ENCODE measurements at regions not wholly inside any gene's neighbourhood (a gene's known extent, or its start where the extent isn't known, plus 50 kb on each side); places are given as distances from the start of the nearest gene placed in this dataset.
"Not testable (repeated sequence)": the region's sequence is repeated elsewhere in the genome, so short reads cannot be mapped to it uniquely, and the experiment has no call there.

DNA sequence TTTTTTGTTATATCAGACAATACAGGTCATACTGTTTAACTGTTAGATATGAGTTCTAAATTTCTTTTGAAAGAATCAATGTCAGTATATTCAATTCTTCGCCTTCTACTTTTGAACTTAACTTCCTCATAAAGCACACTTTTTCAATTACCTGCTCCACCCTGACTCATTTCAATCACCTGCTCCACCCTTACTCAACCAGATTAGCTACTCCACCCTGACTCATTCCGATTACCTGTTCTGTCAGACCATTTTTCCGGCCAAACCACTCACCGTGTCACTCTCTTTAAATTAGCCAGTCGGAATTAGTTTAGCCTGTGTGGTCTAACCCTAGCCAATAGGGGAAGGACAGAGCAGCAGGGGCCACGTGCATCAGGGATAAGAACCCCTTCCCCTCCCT lies 751.8 kb upstream of the POU3F4 start:
- no peak overlapping the region for H3K27ac ChIP-seq
- TF ChIP-seq, protein P1, sequence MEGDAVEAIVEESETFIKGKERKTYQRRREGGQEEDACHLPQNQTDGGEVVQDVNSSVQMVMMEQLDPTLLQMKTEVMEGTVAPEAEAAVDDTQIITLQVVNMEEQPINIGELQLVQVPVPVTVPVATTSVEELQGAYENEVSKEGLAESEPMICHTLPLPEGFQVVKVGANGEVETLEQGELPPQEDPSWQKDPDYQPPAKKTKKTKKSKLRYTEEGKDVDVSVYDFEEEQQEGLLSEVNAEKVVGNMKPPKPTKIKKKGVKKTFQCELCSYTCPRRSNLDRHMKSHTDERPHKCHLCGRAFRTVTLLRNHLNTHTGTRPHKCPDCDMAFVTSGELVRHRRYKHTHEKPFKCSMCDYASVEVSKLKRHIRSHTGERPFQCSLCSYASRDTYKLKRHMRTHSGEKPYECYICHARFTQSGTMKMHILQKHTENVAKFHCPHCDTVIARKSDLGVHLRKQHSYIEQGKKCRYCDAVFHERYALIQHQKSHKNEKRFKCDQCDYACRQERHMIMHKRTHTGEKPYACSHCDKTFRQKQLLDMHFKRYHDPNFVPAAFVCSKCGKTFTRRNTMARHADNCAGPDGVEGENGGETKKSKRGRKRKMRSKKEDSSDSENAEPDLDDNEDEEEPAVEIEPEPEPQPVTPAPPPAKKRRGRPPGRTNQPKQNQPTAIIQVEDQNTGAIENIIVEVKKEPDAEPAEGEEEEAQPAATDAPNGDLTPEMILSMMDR (IDR thresholded peaks at IDR 0.05): no peak
- no peak overlapping the region for H3K4me3 ChIP-seq
- no peaks in the 10 kb centered on the region for H3K4me1 ChIP-seq
- no peak overlapping the region for H3K9ac ChIP-seq (ENCODE audit: low read depth in 2 of 2, low read length in 2 of 2)
- no peaks in the 10 kb centered on the region for H3K36me3 ChIP-seq
- no peaks in the 10 kb centered on the region for H3K9me3 ChIP-seq
- intact Hi-C loops (cut with DNase I): no loop called here
- DNase-seq: no peak
- no peaks in the 10 kb centered on the region for H3K27me3 ChIP-seq

DNA sequence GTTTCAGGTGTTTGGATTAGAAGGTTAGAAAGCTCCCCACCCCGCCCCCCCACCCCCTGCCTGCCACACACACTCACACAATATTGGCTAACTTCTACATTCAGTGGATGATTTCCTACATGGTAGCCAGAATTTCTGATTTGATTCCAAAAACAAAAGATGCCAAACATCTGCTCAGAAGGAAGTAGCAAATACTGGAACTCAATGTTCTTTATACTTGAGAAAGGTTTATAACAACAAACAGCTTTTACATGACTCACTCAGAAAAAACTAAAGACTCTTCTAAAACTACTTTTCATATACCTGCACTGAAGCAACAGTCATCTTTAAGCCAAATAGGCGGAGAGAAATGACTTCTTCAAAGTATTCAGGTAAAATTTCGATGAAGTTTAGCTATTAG lies 750.5 kb upstream of the POU3F4 start:
- H3K27ac ChIP-seq: no peak overlapping the region
- intact Hi-C loops (cut with DNase I): no loop called here
- no peaks in the 10 kb centered on the region for H3K27me3 ChIP-seq
- H3K4me1 ChIP-seq: no peaks in the 10 kb centered on the region
- no peak overlapping the region for H3K4me3 ChIP-seq
- no peak for DNase-seq
- no peak overlapping the region for H3K9ac ChIP-seq (ENCODE audit: low read depth in 2 of 2, low read length in 2 of 2)
- TF ChIP-seq, protein P1 (IDR thresholded peaks at IDR 0.05): no peak
- H3K36me3 ChIP-seq: no peaks in the 10 kb centered on the region
- H3K9me3 ChIP-seq: no peaks in the 10 kb centered on the region

DNA sequence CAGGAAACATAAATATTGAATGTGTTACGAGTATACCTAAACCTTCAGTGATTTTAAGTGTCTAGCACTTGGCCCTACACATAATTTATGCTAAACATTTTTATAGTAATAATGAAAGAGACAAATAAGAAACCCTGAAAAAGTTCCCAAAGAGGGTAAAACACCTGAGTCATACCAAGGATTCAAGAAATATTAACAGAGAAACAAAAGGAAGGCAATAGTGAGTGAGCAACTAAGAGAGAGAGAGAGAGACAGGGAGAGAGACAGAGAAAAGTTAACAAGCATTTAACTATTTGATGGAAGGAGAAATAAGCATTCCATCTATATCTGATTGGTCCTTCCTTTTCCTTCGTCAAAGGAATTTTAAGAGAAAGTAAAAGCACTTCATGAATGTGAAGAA lies 743.6 kb upstream of the POU3F4 start:
- Histone ChIP-seq H3K4me1 (no peaks in the 10 kb centered on the region), H3K4me3 (no peak overlapping the region), H3K36me3 (no peaks in the 10 kb centered on the region), H3K9me3 (no peaks in the 10 kb centered on the region), H3K9ac (ENCODE audit: low read depth in 2 of 2, low read length in 2 of 2) (no peak overlapping the region), H3K27ac (no peak overlapping the region), H3K27me3 (no peaks in the 10 kb centered on the region)
- DNase-seq: no peak
- intact Hi-C loops (cut with DNase I): no loop called here
- TF ChIP-seq, protein P1 (IDR thresholded peaks at IDR 0.05): no peak

DNA sequence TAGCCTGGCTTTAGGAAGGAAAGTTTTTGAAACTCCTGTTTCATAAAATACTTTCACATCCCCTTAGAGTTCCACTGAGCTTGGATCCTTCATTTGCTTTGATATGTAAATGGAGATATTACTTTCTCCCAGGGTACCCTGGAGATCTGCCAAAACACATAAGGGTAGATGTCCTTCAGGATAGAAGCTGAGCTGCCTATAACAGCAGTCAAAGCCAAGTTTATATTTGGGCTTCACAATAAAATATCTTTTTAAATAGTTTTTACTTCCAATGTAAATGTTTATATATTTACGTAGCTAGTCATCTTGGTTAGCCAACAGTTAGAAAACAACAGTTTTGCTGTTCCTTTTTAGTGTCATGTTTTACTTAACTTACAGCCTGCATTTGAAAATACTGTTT lies 742.3 kb upstream of the POU3F4 start:
- no peaks in the 10 kb centered on the region for H3K36me3 ChIP-seq
- no peak for DNase-seq
- H3K9ac ChIP-seq (ENCODE audit: low read depth in 2 of 2, low read length in 2 of 2): no peak overlapping the region
- no peaks in the 10 kb centered on the region for H3K9me3 ChIP-seq
- no peaks in the 10 kb centered on the region for H3K4me1 ChIP-seq
- no peaks in the 10 kb centered on the region for H3K27me3 ChIP-seq
- intact Hi-C loops (cut with DNase I): no loop called here
- no peak overlapping the region for H3K4me3 ChIP-seq
- TF ChIP-seq, protein P1 (IDR thresholded peaks at IDR 0.05): no peak
- no peak overlapping the region for H3K27ac ChIP-seq

DNA sequence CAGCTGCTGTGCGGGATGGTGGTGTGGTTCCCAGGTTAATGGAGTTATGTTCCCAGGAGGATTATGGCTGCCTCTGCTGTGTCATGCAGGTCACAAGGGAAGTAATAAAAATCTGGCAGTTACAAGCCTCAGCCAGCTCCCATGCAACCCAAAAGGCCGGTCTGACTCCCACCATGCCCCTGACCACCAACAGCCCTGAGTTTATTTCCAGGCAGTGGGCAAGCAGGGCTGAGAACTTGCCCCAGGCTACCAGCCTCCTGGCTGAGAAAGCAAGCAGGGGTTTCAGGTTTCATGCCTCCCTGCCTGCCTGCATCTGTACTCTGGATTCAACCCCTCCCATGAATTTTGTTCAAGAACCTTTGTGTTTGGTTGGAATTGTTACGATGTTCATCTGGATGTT lies 732.7 kb upstream of the POU3F4 start:
- Histone ChIP-seq H3K27me3 (no peaks in the 10 kb centered on the region), H3K9ac (ENCODE audit: low read depth in 2 of 2, low read length in 2 of 2) (no peak overlapping the region), H3K4me3 (no peak overlapping the region), H3K27ac (no peak overlapping the region), H3K4me1 (no peaks in the 10 kb centered on the region), H3K36me3 (no peaks in the 10 kb centered on the region), H3K9me3 (no peaks in the 10 kb centered on the region)
- TF ChIP-seq, protein P1 (IDR thresholded peaks at IDR 0.05): no peak
- intact Hi-C loops (cut with DNase I): no loop called here
- no peak for DNase-seq

DNA sequence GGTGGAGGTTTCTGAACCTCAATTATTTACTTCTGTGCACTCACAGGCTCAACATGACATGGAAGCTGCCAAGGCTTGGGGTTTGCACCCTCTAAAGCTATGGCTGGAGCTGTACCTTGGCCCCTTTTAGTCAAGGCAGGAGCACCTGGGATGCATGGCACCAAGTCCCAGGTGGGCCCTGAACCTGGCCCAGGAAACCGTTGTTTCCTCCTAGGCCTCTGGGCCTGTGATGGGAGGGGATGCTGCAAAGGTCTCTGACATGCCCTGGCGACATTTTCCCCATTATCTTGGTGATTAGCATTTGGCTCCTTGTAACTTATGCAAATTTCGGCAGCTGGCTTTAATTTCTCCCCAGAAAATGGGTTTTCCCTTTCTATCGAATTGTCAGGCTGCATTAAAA lies 726.1 kb upstream of the POU3F4 start:
- intact Hi-C loops (cut with DNase I): no loop called here
- Histone ChIP-seq H3K9ac (ENCODE audit: low read depth in 2 of 2, low read length in 2 of 2) (no peak overlapping the region), H3K4me3 (no peak overlapping the region), H3K4me1 (no peaks in the 10 kb centered on the region), H3K27ac (no peak overlapping the region), H3K36me3 (no peaks in the 10 kb centered on the region), H3K9me3 (no peaks in the 10 kb centered on the region), H3K27me3 (no peaks in the 10 kb centered on the region)
- TF ChIP-seq, protein P1 (IDR thresholded peaks at IDR 0.05): no peak
- no peak for DNase-seq

DNA sequence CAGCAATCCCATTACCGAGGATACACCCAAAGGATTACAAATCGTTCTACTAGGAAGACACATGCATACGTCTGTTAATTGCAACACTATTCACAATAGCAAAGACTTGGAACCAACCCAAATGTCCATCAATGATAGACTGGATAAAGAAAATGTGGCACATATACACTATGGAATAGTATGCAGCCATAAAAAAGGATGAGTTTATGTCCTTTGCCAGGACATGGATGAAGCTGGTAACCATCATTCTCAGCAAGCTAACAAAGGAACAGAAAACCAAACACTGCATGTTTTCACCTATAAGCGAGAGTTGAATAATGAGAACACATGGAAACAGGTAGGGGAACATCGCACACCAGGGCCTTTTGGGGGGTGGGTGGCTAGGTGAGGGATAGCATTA lies 695.2 kb upstream of the POU3F4 start:
- H3K4me3 ChIP-seq; H3K9ac ChIP-seq (ENCODE audit: low read depth in 2 of 2, low read length in 2 of 2); H3K9me3 ChIP-seq; H3K27me3 ChIP-seq; intact Hi-C loops (cut with DNase I); H3K4me1 ChIP-seq; DNase-seq; H3K27ac ChIP-seq; H3K36me3 ChIP-seq: not testable (repeated sequence)

Data from colonic mucosa (tissue), 4 donors.